SU-DHL-6 (cell line): ENCODE measurements at regions not wholly inside any gene's neighbourhood (a gene's known extent, or its start where the extent isn't known, plus 50 kb on each side); places are given as distances from the start of the nearest gene placed in this dataset.

Experiments
- H2AFZ ChIP-seq: fragments of 200-600 bp; sonication (generic); 2 replicates; pipeline ENCODE4 v1.6.1; 2014; ENCODE audit warnings: low read depth, mild to moderate bottlenecking, moderate library complexity, mixed read lengths, antibody characterized with exemption, low read length; ENCODE audit not compliant: severe bottlenecking
- H3F3A ChIP-seq: fragments of 200-600 bp; shearing (Covaris generic); 2 replicates; pipeline ENCODE4 v1.6.0; 2016; ENCODE audit warnings: antibody characterized with exemption, mild to moderate bottlenecking; ENCODE audit not compliant: insufficient read depth
- H3K27ac ChIP-seq: fragments of 200-600 bp; sonication (generic); 2 replicates; pipeline ENCODE4 v1.5.1; 2016; ENCODE audit warnings: low read depth, mild to moderate bottlenecking, low read length, moderate library complexity, mixed read lengths
- H3K27me3 ChIP-seq: fragments of 200-600 bp; sonication (generic), shearing (Covaris generic); 2 replicates; pipeline ENCODE4 v1.6.0; 2014; ENCODE audit warnings: mild to moderate bottlenecking, low read length
- H3K36me3 ChIP-seq: fragments of 200-600 bp; sonication (generic); 2 replicates; pipeline ENCODE4 v1.6.1; 2014; ENCODE audit warnings: mild to moderate bottlenecking, low read length, mixed read lengths
- H3K4me2 ChIP-seq: fragments of 300-600, 200-600 bp; shearing (Covaris generic), sonication (generic); 2 replicates; pipeline ENCODE4 v1.6.0; 2014; ENCODE audit warnings: low read length, low read depth, mild to moderate bottlenecking; ENCODE audit not compliant: poor library complexity, severe bottlenecking
- H3K4me3 ChIP-seq: fragments of 200-600 bp; sonication (generic); 2 replicates; pipeline ENCODE4 v1.5.1; 2014; ENCODE audit warnings: antibody characterized with exemption, low read length, mild to moderate bottlenecking, mixed read lengths; ENCODE audit not compliant: insufficient read depth, poor library complexity, severe bottlenecking
- H3K79me2 ChIP-seq: fragments of 200-600 bp; sonication (generic); 2 replicates; pipeline ENCODE4 v1.6.1; 2014; ENCODE audit warnings: mild to moderate bottlenecking, low read length, moderate library complexity; ENCODE audit not compliant: insufficient read depth
- H3K9ac ChIP-seq: fragments of 200-600 bp; sonication (generic); 2 replicates; pipeline ENCODE4 v1.7.0; 2014; ENCODE audit warnings: mild to moderate bottlenecking, low read length
- H3K9me2 ChIP-seq: fragments of 200-600 bp; sonication (generic); replicated peaks from 2 replicates; pipeline ENCODE4 v1.6.1; 2014; ENCODE audit warnings: low read length; ENCODE audit not compliant: insufficient read depth
- H3K9me3 ChIP-seq: fragments of 200-600 bp; sonication (generic); 2 replicates; pipeline ENCODE4 v1.6.1; 2014; ENCODE audit warnings: low read length, mixed read lengths; ENCODE audit not compliant: insufficient read depth
- H4K20me1 ChIP-seq: fragments of 200-600 bp; sonication (generic); 2 replicates; pipeline ENCODE4 v1.6.1; 2014; ENCODE audit warnings: low read depth, mild to moderate bottlenecking, antibody characterized with exemption, low read length, moderate library complexity, mixed read lengths
- EZH2phosphoT487 ChIP-seq: fragments of 200-600 bp; sonication (generic), shearing (Covaris generic); conservative IDR thresholded peaks from 2 replicates; pipeline ENCODE4 v1.6.1; 2018; ENCODE audit warnings: mild to moderate bottlenecking, antibody characterized with exemption, low read length, moderate library complexity, mixed read lengths
- TF ChIP-seq, protein P1 (sequence below): fragments of 200-600 bp; sonication (generic); IDR thresholded peaks from one replicate; pipeline ENCODE4 v1.5.1; 2017; ENCODE audit warnings: antibody characterized with exemption, mild to moderate bottlenecking, low read length, moderate library complexity; ENCODE audit not compliant: insufficient read depth, poor library complexity, severe bottlenecking

DNA sequence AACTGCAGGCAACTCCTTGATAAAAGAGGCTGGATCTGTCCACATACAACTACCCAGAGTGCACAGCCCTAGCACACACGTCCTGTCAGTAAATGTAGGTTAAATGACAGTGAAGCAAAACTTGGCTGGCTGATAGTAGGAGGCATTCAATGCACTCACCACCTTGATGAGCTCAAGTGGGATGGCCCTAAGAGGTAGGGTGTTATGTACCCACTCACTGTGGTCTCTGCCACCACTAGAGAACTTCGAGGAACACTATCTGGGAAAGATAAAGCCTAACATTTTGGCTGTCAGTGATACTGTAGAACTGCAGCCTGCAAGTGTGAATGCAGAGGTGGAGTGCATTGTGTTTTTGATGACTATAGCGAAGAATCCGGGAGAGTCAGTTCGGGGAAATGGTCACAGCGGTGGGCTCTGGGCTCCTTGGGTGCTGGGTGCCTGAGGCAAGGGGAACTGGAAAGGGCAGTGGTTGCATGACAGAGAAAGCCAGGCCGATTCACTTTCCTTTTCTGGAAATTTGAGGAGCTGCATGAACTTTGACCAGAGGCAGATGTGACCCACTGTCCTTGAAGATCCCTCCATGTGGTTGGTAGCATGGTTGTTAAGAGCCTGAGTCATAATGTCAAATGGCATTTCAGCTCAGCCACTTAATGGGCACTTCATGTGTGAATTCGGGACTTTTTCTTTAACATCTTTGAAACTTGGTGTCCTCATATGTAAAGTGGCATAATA lies 93.1 kb upstream of the ZPBP start:
- no peaks in the 10 kb centered on the region for H3K36me3 ChIP-seq
- no peaks in the 10 kb centered on the region for H4K20me1 ChIP-seq
- H3K27ac ChIP-seq, result no peak overlapping the region
- no peaks in the 10 kb centered on the region for H3K27me3 ChIP-seq
- peaks cover 7% of the 10 kb centered on the region; the same call in 1 of the 2 replicates for H3K9me3 ChIP-seq
- no peak overlapping the region for H3K4me3 ChIP-seq
- no peaks in the 10 kb centered on the region for H3F3A ChIP-seq
- TF ChIP-seq, protein P1, sequence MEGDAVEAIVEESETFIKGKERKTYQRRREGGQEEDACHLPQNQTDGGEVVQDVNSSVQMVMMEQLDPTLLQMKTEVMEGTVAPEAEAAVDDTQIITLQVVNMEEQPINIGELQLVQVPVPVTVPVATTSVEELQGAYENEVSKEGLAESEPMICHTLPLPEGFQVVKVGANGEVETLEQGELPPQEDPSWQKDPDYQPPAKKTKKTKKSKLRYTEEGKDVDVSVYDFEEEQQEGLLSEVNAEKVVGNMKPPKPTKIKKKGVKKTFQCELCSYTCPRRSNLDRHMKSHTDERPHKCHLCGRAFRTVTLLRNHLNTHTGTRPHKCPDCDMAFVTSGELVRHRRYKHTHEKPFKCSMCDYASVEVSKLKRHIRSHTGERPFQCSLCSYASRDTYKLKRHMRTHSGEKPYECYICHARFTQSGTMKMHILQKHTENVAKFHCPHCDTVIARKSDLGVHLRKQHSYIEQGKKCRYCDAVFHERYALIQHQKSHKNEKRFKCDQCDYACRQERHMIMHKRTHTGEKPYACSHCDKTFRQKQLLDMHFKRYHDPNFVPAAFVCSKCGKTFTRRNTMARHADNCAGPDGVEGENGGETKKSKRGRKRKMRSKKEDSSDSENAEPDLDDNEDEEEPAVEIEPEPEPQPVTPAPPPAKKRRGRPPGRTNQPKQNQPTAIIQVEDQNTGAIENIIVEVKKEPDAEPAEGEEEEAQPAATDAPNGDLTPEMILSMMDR, result no peak
- no peak overlapping the region for H3K9ac ChIP-seq
- no peak overlapping the region for H2AFZ ChIP-seq
- no peaks in the 10 kb centered on the region for H3K79me2 ChIP-seq
- H3K4me2 ChIP-seq, result no peak overlapping the region
- H3K9me2 ChIP-seq, result no peaks in the 10 kb centered on the region

- no peaks in the 10 kb centered on the region for H3K27me3 ChIP-seq
- H2AFZ ChIP-seq, result no peak overlapping the region
- no peak overlapping the region for H3K4me2 ChIP-seq
- no peak overlapping the region for H3K9ac ChIP-seq
- H3K9me2 ChIP-seq, result no peaks in the 10 kb centered on the region
- H3K9me3 ChIP-seq, result peaks cover 7% of the 10 kb centered on the region; the same call in 1 of the 2 replicates
- no peaks in the 10 kb centered on the region for H3F3A ChIP-seq
- H3K4me3 ChIP-seq, result no peak overlapping the region
- H3K79me2 ChIP-seq, result no peaks in the 10 kb centered on the region
- H4K20me1 ChIP-seq, result no peaks in the 10 kb centered on the region
- H3K36me3 ChIP-seq, result no peaks in the 10 kb centered on the region
- no peak overlapping the region for H3K27ac ChIP-seq
- TF ChIP-seq, protein P1, result no peak
- no peak for TF ChIP-seq EZH2phosphoT487
These were observed 92.2 kb upstream of the ZPBP start for GRCh38 chr7:50185208-50185607.

GRCh38 chr7:50184271-50184990 lies 91.4 kb upstream of the ZPBP start:
- Histone ChIP-seq H3K9me2 (no peaks in the 10 kb centered on the region), H3K9ac (no peak overlapping the region), H3K9me3 (peaks cover 2% of the 10 kb centered on the region; the same call in 1 of the 2 replicates), H3K4me3 (no peak overlapping the region), H3K4me2 (no peak overlapping the region), H2AFZ (no peak overlapping the region), H4K20me1 (no peaks in the 10 kb centered on the region), H3K79me2 (no peaks in the 10 kb centered on the region), H3K36me3 (no peaks in the 10 kb centered on the region), H3K27me3 (no peaks in the 10 kb centered on the region), H3K27ac (no peak overlapping the region), H3F3A (no peaks in the 10 kb centered on the region)
- TF ChIP-seq, protein P1, result no peak
- TF ChIP-seq EZH2phosphoT487, result no peak
